Ishikawa (cell line): ENCODE measurements at regions not wholly inside any gene's neighbourhood (a gene's known extent, or its start where the extent isn't known, plus 50 kb on each side); places are given as distances from the start of the nearest gene placed in this dataset.

Experiments
- CEBPB ChIP-seq: IDR thresholded peaks from 2 replicates; pipeline ENCODE4 v1.6.1; 2012
- CREB1 ChIP-seq: IDR thresholded peaks from 2 replicates; pipeline ENCODE4 v1.6.1; 2012; ENCODE audit warnings: low read depth
- EP300 ChIP-seq: IDR thresholded peaks from 2 replicates; pipeline ENCODE4 v1.6.1; 2012; ENCODE audit warnings: borderline replicate concordance
- MAX ChIP-seq: IDR thresholded peaks from 2 replicates; pipeline ENCODE4 v1.6.1; 2012
- NFIC ChIP-seq: IDR thresholded peaks from 2 replicates; pipeline ENCODE4 v1.6.1; 2012
- RAD21 ChIP-seq: IDR thresholded peaks from 2 replicates; pipeline ENCODE4 v1.6.1; 2012; ENCODE audit warnings: low read depth
- REST ChIP-seq: IDR thresholded peaks from 2 replicates; pipeline ENCODE4 v1.6.1; 2012; ENCODE audit warnings: low read depth, mild to moderate bottlenecking
- TAF1 ChIP-seq: IDR thresholded peaks from 2 replicates; pipeline ENCODE4 v1.6.1; 2012; ENCODE audit warnings: low read depth, mild to moderate bottlenecking
- TEAD4 ChIP-seq: IDR thresholded peaks from 2 replicates; pipeline ENCODE4 v1.6.1; 2012
- USF1 ChIP-seq: IDR thresholded peaks from 2 replicates; pipeline ENCODE4 v1.6.1; 2012
- YY1 ChIP-seq: IDR thresholded peaks from 2 replicates; pipeline ENCODE4 v1.6.1; 2012; ENCODE audit warnings: low read depth
- ZBTB7A ChIP-seq: IDR thresholded peaks from 2 replicates; pipeline ENCODE4 v1.6.1; 2012; ENCODE audit warnings: low read depth

- no peak for TF ChIP-seq REST
- no peak for TF ChIP-seq EP300
- TF ChIP-seq MAX = no peak
- TF ChIP-seq RAD21 = no peak
- TF ChIP-seq YY1 = no peak
- no peak for TF ChIP-seq TAF1
- no peak for TF ChIP-seq NFIC
- no peak for TF ChIP-seq USF1
- TF ChIP-seq ZBTB7A = no peak
- TF ChIP-seq TEAD4 = no peak
- no peak for TF ChIP-seq CEBPB
- TF ChIP-seq CREB1 = no peak
These were observed 115.9 kb upstream of the IVNS1ABP start for GRCh38 chr1:185432948-185433347.
